ENCODE measurements at regions not wholly inside any gene's neighbourhood (a gene's known extent, or its start where the extent isn't known, plus 50 kb on each side); places are given as distances from the start of the nearest gene placed in this dataset.

- TF ChIP-seq POLR2A (IDR thresholded peaks at IDR 0.05; ENCODE audit: low read depth, low read length): no peak
- TF ChIP-seq POLR2AphosphoS5 (IDR thresholded peaks at IDR 0.05; ENCODE audit: low read depth, low read length): no peak
These were observed 68.5 kb upstream of the DUSP22 start for GRCh38 chr6:223763-224162.
